WERI-Rb-1 (cell line): ENCODE measurements at regions not wholly inside any gene's neighbourhood (a gene's known extent, or its start where the extent isn't known, plus 50 kb on each side); places are given as distances from the start of the nearest gene placed in this dataset.

ENCODE experiments used
- DNase-seq: peaks from one replicate; pipeline ENCODE4 v3.0.0-alpha.2; 2020
- H3K27ac ChIP-seq: fragments of 250-450 bp; sonication (Bioruptor Pico); 2 replicates; pipeline ENCODE4 v1.5.1; 2020; ENCODE audit warnings: mild to moderate bottlenecking, moderate library complexity
- H3K27me3 ChIP-seq: fragments of 250-450 bp; sonication (Bioruptor Pico); 2 replicates; pipeline ENCODE4 v1.5.1; 2021; ENCODE audit warnings: mild to moderate bottlenecking, low read depth, moderate library complexity; ENCODE audit not compliant: insufficient read depth, severe bottlenecking
- H3K36me3 ChIP-seq: fragments of 250-450 bp; sonication (Bioruptor Pico); 2 replicates; pipeline ENCODE4 v1.5.1; 2020; ENCODE audit warnings: mild to moderate bottlenecking, moderate library complexity
- H3K4me3 ChIP-seq: 2 replicates; pipeline ENCODE4 v1.5.1; 2011; ENCODE audit warnings: low read depth, mild to moderate bottlenecking, control low read depth, low read length
- H3K9me3 ChIP-seq: fragments of 250-450 bp; sonication (Bioruptor Pico); 2 replicates; pipeline ENCODE4 v1.5.1; 2021; ENCODE audit warnings: mild to moderate bottlenecking, moderate library complexity; ENCODE audit not compliant: severe bottlenecking
- TF ChIP-seq, protein P1 (sequence below): IDR thresholded peaks from 2 replicates; pipeline ENCODE4 v1.5.1; 2011; ENCODE audit warnings: low read depth, mild to moderate bottlenecking, control low read depth, inconsistent platforms, low read length

DNA sequence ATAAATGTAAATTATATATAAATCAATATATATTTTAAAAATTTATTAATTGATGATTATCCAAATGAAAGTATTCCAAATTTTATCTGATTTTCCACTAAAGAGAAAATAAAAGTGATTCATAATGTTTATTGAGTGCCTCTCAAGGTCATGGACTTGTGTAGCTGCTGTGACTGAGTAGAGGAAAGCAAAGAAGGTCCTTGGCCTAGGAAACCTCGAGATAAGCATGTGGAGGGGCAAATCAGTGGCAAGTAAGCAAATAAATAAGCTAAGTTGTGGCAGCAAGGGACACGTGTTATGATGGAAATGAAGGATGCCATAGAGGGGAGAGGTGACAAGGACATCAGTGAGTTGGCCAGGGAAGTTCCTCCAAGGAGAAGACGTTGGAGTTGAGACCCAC, 866.1 kb upstream of the ID2 start:
- H3K36me3 ChIP-seq, result no peaks in the 10 kb centered on the region
- TF ChIP-seq, protein P1, sequence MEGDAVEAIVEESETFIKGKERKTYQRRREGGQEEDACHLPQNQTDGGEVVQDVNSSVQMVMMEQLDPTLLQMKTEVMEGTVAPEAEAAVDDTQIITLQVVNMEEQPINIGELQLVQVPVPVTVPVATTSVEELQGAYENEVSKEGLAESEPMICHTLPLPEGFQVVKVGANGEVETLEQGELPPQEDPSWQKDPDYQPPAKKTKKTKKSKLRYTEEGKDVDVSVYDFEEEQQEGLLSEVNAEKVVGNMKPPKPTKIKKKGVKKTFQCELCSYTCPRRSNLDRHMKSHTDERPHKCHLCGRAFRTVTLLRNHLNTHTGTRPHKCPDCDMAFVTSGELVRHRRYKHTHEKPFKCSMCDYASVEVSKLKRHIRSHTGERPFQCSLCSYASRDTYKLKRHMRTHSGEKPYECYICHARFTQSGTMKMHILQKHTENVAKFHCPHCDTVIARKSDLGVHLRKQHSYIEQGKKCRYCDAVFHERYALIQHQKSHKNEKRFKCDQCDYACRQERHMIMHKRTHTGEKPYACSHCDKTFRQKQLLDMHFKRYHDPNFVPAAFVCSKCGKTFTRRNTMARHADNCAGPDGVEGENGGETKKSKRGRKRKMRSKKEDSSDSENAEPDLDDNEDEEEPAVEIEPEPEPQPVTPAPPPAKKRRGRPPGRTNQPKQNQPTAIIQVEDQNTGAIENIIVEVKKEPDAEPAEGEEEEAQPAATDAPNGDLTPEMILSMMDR, result no peak
- no peak for DNase-seq
- H3K4me3 ChIP-seq, result no peak overlapping the region
- no peaks in the 10 kb centered on the region for H3K27me3 ChIP-seq
- no peaks in the 10 kb centered on the region for H3K9me3 ChIP-seq
- no peak overlapping the region for H3K27ac ChIP-seq

DNA sequence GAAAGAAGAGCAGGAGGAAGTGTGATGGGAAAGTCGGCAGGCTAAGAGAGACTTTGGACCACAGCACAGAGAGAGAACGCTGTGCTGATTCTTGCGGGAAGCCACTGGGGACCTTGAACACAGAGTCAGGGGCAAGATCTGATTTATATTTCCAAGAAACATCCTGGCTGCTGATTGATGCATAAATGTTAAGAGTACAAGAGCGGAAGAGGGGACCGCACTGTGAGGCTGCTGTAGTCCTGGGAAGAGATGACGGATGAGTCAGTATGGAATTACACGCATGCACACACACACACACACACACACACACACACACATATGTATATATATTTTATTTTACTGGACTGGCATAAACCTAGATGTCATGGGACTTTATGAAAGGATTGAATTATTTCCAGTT, 865.6 kb upstream of the ID2 start:
- Histone ChIP-seq H3K9me3 (no peaks in the 10 kb centered on the region), H3K27me3 (no peaks in the 10 kb centered on the region), H3K27ac (no peak overlapping the region), H3K36me3 (no peaks in the 10 kb centered on the region), H3K4me3 (no peak overlapping the region)
- DNase-seq, result no peak
- TF ChIP-seq, protein P1, result no peak

DNA sequence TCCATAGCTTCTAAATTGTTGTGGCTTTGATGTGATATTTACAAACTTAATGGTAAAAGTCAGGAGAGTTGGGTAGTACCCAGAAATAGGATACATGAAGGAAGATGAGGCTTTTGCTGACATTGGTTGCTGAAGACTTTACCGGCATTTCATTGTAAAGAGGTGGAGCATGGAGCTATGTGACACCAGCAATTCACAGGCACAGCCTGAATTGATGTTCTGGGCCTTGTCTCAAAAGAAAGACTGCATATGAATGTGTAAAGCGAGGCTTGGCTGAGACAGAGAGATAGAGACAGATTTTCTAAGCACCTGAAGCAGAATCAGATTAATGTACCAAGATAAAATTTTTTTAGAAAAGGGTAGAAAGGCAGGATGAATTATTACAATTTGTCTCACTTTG, 864.9 kb upstream of the ID2 start:
- no peak overlapping the region for H3K27ac ChIP-seq
- no peaks in the 10 kb centered on the region for H3K36me3 ChIP-seq
- H3K27me3 ChIP-seq, result no peaks in the 10 kb centered on the region
- no peak overlapping the region for H3K4me3 ChIP-seq
- TF ChIP-seq, protein P1, result no peak
- no peaks in the 10 kb centered on the region for H3K9me3 ChIP-seq
- DNase-seq, result no peak

DNA sequence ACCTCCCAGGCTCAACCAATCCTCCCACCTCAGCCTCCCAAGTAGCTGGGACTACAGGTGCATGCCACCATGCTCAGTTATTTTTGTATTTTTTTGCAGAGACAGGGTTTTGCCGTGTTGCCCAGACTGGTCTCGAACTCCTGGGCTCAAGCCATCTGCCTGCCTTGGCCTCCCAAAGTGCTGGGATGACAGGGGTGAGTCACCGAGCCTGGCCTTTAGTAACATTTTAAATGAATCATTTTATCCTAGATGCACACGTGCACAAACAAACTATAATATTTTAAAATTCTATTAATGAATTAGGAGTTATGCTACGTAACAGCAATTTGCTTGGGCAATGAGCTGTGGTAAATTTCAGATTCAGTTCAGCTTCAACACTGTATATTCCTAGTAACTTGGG, 862.5 kb upstream of the ID2 start:
- Histone ChIP-seq H3K36me3 (no peaks in the 10 kb centered on the region), H3K27me3 (no peaks in the 10 kb centered on the region), H3K9me3 (no peaks in the 10 kb centered on the region), H3K27ac (no peak overlapping the region), H3K4me3 (no peak overlapping the region)
- DNase-seq, result no peak
- TF ChIP-seq, protein P1, result no peak

DNA sequence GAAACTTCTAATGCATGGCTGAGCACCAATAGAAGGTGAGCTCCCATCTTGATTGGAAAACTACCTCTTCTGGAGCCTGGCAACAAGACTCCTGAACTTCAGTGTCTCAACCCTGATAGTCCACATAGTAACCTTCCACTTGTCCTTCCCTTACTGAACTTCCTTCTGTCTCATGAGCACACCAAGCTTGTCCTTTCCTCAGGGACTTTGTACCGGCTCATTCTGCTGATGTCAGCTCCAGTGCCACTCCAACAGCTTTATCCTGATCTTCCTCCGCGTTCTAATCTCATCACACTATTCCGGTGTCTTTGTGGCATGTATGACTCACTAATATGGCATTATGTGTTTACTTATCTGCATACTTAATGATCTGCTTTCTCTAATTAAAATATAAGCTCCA, 862.0 kb upstream of the ID2 start:
- TF ChIP-seq, protein P1, result no peak
- DNase-seq, result no peak
- no peaks in the 10 kb centered on the region for H3K27me3 ChIP-seq

DNA sequence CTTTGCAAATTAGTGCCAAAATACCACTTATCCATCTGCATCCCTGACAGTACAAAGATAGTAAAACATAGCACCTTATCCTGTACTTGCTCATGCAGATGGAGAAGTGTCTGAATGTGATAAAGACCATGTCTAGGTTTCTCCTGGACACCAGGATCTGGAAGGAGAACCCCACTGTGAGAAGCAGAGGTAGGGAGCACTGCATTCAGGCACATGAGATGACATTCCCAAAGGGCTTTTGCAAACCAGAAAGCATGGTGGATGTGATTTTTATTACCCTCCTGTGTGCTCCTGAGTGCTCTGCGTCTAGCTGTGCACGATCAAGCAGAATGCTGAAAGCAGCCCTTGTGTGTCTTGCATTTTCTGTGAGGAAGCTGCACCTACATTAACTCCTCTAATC, 857.6 kb upstream of the ID2 start:
- no peaks in the 10 kb centered on the region for H3K9me3 ChIP-seq
- no peaks in the 10 kb centered on the region for H3K27me3 ChIP-seq
- no peaks in the 10 kb centered on the region for H3K36me3 ChIP-seq
- no peak for DNase-seq
- TF ChIP-seq, protein P1, result no peak
- no peak overlapping the region for H3K4me3 ChIP-seq
- no peak overlapping the region for H3K27ac ChIP-seq

More for the DNA sequence above, 862.0 kb upstream of the ID2 start:
- Histone ChIP-seq H3K36me3 (no peaks in the 10 kb centered on the region), H3K4me3 (no peak overlapping the region), H3K27ac (no peak overlapping the region), H3K9me3 (no peaks in the 10 kb centered on the region)
